ENCODE measurements at regions not wholly inside any gene's neighbourhood (a gene's known extent, or its start where the extent isn't known, plus 50 kb on each side); places are given as distances from the start of the nearest gene placed in this dataset.

GRCh38 chr2:22199994-22200393, 1076.2 kb downstream of the TDRD15 start:
- no peak for DNase-seq (ENCODE audit: low spot score)

GRCh38 chr2:22209545-22209944, 1085.8 kb downstream of the TDRD15 start:
- no peak for DNase-seq (ENCODE audit: low spot score)

DNA sequence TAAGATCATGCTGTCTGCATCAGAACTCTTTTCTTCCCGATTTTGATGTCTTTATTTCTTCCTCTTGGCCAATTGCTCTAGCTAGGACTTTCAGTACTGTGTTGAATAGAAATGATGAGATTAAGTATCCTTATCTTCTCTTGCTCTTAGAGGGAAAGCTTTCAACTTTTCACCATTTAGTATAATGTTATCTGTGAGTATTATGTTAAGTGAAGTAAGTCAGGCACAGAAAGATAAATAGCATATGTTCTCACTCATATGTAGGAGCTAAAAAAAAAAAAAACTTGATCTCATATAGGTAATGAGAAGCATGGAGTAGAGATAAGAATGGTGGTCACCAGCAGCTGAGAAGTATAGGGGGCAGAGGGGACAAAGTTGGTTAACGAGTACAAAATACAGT, 1089.5 kb downstream of the TDRD15 start:
- DNase-seq (ENCODE audit: low spot score) = peak; percentile 60

DNA sequence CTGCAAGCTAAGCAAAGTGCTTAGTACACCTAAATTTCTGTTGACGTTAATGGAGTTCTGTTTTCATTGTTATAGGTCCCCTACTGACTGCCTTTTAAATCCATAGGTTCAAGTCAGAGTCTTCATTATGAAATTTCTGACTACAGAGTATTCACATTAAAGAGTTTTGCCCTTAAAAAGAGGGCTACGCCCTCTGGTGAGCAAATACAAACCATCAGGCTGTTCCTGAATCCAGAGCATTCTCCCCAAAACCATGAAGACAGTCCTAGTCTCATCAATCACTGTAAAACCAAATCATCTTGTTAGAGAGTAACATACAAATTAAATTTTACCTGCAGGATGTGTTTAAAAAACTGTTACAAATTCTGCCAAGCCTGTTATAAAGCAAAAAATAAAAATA, 1091.7 kb downstream of the TDRD15 start:
- DNase-seq (ENCODE audit: low spot score) = no peak

DNA sequence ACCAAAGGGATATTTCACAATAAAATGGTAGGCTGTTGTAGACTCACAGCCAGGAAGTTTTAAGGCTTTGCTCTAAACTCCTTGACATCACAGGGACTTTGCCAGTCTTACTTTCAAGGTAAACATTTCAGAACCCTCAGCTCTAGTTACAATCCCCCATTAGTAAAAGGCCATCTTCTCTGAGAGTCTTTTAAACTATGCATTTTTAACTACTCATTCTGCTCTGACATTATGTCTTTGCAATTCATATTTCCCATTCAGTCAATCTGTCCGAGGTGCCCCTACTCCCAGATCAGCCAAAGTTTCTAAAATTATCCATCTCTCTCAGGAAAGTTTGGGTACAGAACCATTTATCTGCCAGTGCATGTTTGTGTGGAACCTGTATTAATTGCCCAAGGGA, 1094.1 kb downstream of the TDRD15 start:
- no peak for DNase-seq (ENCODE audit: low spot score)

DNA sequence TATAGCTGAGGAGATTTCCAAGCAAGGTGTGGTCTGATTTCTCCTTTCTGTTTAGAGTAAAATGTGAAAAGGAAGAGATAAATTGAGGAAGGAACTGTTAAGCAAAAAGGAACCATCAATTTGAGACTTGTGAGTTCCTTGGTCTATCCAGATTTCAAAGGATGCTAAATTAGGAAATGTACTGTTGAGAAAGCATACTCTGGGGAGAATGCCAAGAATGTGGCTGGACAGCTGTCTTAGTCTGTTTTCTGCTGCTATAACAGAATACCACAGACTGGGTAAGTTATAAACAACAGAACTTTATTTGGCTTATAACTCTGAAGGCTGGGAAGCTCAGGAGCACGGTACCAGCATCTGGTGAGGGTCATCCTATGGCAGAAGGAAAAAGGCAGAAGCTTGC, 1097.2 kb downstream of the TDRD15 start:
- DNase-seq (ENCODE audit: low spot score) = no peak

- DNase-seq (ENCODE audit: low spot score) = no peak
Observed at GRCh38 chr2:22238967-22239366, 1115.2 kb downstream of the TDRD15 start.

DNA sequence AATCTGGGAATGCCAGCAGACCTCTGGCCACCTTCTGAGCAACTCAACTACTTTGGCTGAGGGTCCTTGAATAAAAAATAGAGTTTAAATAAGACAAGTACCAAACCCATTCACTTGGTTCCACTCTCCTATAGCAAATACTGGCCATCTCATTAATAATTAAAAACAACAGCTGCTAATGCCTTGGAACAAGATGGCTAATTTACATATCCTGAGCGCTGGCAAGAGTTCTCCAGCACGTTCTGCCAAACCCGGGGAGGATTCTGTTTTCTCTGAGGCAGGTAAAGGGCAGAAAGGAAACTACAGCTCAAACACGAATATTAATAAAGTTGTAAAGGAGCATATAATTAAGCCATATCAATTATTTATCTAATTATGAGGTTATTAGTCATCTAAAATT, 1123.7 kb downstream of the TDRD15 start:
- DNase-seq (ENCODE audit: low spot score) = no peak

DNA sequence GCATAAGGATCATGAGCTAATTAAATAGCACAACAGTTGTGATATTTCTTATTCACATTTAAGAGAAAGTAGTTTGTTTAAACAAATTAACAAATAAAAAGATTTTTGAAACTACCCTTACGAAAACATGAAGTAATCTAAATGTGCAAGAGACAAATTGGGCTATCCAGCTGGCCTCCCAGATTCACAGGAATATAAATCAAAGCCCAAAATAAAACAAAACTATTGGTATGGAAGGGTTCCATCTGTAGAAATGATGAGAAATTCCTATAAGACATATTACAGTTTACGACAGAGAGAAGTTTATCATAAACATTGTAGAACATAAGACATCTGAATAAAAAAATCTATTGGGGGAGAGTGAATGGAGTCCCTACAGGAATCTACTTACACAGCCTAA, 1125.1 kb downstream of the TDRD15 start:
- DNase-seq (ENCODE audit: low spot score) = no peak

DNA sequence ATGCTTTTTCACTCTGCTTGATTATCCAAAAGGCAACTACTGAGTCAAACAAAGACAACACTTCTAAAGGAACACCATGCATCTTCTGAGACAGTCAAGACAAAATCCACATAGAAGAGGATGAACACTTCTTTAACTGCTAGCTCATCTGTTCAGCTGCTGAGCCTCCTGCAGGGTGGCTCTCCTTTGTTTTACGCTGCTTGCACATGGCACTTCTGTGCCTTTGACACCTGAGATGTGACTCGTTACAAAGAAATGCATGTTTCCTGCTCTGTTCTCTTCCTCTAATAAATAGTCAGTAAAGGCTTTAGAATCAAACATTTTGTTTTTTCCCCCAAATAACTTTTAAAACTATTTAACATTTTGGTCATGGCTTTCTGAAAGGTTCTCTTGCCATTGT, 1129.4 kb downstream of the TDRD15 start:
- DNase-seq (ENCODE audit: low spot score) = no peak

- DNase-seq (ENCODE audit: low spot score) = no peak
Observed at GRCh38 chr2:22261165-22261564, 1123.8 kb upstream of the KLHL29 start.

DNA sequence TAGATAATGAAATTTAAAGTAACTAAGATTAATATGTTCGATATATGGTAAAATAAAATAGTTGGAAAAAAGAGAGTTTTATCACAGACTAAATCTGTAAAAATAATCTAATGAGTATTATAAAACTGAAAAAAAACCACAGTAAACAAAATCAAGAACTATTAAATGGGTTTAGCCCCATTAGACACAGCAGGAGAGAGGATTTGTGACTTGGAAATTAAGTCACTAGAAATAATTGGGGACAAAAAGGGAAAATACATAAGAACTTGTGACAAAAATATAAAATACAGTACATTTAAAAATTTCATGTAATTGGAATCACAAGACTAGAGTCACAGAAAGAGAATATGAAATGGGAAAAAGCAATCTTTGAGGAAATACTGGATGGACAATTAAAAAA, 1114.6 kb upstream of the KLHL29 start:
- no peak for DNase-seq (ENCODE audit: low spot score)

DNA sequence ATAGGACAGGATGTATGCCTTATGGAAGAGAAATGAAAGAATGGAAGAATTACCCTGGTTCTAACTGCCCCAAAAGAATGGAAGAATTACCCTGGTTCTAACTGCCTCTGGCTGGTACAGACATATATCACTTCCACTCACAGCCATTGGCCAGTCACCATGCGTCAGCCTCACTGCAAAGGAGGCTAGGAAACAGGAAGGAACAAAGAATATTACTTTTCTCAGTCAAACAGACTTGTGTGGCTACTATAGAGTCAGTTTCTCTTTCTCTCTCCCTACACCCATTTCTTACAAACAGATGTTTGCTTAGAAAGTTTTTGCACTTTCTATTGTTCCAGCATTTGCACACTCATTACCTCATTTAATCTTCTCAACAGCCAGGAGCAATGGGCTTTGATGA, 1111.1 kb upstream of the KLHL29 start:
- no peak for DNase-seq (ENCODE audit: low spot score)

DNA sequence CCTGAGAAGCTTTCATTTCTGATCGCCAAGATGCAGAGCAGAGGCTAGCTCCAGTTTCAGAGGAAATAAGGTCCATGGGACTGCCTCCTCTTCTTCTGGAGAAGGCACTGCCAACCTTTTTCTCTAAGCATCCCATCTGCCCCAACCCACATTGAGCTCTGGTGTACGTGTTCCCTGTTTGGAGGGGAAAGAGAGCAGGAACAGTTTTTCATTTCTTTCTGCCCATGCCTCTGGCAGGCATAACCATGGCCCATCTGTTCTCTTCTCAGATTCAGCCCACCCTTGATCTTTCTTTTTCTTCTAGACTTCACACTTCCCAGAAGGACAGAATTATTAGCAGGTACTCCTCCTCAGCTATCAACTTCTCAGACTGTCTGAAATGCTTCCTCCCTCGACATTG, 1110.3 kb upstream of the KLHL29 start:
- no peak for DNase-seq (ENCODE audit: low spot score)

DNA sequence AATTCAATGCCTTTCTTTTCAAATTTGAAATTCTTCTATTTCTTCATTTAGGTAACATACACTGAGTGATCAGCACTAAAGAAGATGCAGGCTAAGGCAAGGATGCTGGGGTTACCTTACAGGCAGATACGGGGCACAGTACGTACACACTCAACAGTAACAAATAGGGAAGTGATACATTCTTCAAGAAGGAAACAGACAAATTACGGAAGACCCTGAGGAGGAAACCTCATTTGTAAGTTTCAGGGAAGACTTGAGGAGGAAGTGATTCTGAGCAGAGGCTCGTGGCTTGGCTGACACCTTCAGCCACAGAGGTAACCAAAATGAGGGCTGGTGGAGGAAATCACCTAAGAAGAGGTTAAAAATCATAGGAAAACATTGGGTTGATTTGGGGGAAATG, 1108.3 kb upstream of the KLHL29 start:
- no peak for DNase-seq (ENCODE audit: low spot score)

DNA sequence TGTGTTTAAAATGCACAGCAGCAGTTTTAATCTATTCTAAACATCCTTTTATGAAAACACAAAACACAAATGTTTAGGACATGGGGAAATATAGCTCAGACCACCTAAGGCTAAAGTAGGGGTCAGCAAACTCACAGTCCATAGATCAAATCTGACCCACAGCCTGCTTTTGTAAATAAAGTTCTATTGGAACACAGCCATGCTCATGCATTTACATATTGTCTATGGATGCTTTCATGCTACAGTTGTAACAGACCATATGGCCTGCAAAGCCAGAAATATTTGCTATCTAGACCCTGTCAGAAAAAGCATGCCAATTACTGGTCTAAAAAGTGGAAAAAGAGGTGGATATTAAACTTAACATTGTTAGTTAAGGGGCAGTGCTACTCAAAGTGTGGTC, 1105.4 kb upstream of the KLHL29 start:
- DNase-seq (ENCODE audit: low spot score) = no peak

- DNase-seq (ENCODE audit: low spot score) = peak; percentile 75
Observed at GRCh38 chr2:22281033-22281432, 1103.9 kb upstream of the KLHL29 start.

- DNase-seq (ENCODE audit: low spot score) = no peak
Observed at GRCh38 chr2:22282220-22282619, 1102.8 kb upstream of the KLHL29 start.

- peak; percentile 83 for DNase-seq (ENCODE audit: low spot score)
Observed at GRCh38 chr2:22282916-22283315, 1102.1 kb upstream of the KLHL29 start.

GRCh38 chr2:22283436-22283835, 1101.5 kb upstream of the KLHL29 start:
- no peak for DNase-seq (ENCODE audit: low spot score)

GRCh38 chr2:22290302-22290701, 1094.7 kb upstream of the KLHL29 start:
- no peak for DNase-seq (ENCODE audit: low spot score)

DNA sequence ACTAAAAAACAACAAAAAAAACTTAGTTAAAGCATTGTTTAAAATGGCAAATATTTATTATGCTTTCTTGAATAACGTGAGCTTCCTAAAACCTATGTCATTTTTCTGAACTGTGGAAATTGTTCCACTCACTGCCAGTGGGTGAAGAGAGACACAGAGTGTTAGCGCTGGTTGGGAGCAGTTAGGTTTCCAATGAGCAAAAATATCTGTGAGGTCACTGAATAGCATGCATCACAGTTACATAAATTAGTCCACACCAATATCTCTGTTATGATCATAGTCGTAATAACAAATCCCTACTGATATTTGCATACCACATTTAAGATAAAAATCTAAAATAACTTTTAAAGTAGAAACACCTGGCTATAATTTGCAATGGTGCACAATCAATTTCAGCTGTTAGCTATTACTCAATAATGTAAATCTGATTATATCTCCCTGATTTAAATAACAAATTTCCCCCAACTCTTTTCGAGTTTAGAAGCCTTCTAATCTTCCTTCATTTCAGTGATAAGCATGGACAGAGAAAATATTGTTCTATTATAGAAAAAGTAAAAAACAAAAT, 1094.0 kb upstream of the KLHL29 start:
- DNase-seq (ENCODE audit: low spot score) = no peak

- DNase-seq (ENCODE audit: low spot score) = no peak
Observed at GRCh38 chr2:22301228-22301627, 1083.8 kb upstream of the KLHL29 start.

DNA sequence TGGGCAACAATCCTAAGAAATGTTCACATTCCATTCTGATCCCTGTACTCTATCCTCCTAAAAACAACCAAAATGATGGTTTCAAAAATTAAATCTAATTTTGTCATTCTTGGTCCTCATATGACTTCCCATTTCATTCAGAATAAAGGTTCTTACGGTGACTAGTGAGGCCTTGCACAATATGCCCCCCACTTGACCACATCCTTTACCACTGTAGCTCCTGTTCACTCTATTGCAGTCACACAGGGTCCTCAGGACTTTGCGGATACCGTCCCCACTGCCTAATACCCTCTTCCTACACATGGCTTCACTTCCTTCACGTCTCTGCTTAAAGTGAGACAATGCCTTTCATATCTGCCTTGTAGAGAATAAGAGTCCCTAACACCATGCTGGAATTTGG, 1058.7 kb upstream of the KLHL29 start:
- DNase-seq (ENCODE audit: low spot score) = no peak
